OCI-LY3 (cell line): ENCODE measurements at regions not wholly inside any gene's neighbourhood (a gene's known extent, or its start where the extent isn't known, plus 50 kb on each side); places are given as distances from the start of the nearest gene placed in this dataset.

Experiments
- H2AFZ ChIP-seq: fragments of 200-600, 300-600 bp; shearing (Covaris generic); 2 replicates; pipeline ENCODE4 v1.6.0; 2014; ENCODE audit warnings: antibody characterized with exemption, low read depth, low read length
- H3K27ac ChIP-seq: fragments of 200-600, 300-600 bp; sonication (generic); 2 replicates; pipeline ENCODE4 v1.5.1; 2014; ENCODE audit warnings: mild to moderate bottlenecking, low read length, moderate library complexity, mixed read lengths
- H3K27me3 ChIP-seq: fragments of 200-600, 300-600 bp; sonication (generic); 2 replicates; pipeline ENCODE4 v1.6.1; 2014; ENCODE audit warnings: low read depth, low read length, mixed read lengths
- H3K36me3 ChIP-seq: fragments of 200-600, 300-600 bp; sonication (generic); replicated peaks from 2 replicates; pipeline ENCODE3; 2014; ENCODE audit warnings: low read depth, low read length, mixed read lengths
- H3K4me1 ChIP-seq: fragments of 300-600, 200-600 bp; sonication (generic); 2 replicates; pipeline ENCODE4 v1.6.1; 2014; ENCODE audit warnings: low read length, mixed read lengths
- H3K4me2 ChIP-seq: fragments of 200-600, 300-600 bp; sonication (generic); 2 replicates; pipeline ENCODE4 v1.6.1; 2014; ENCODE audit warnings: low read length, mixed read lengths
- H3K4me3 ChIP-seq: fragments of 300-600, 200-600 bp; sonication (generic); 2 replicates; pipeline ENCODE4 v1.5.1; 2014; ENCODE audit warnings: antibody characterized with exemption, mild to moderate bottlenecking, low read length, moderate library complexity
- H3K79me2 ChIP-seq: fragments of 300-600, 200-600 bp; shearing (Covaris generic); 2 replicates; pipeline ENCODE4 v1.6.1; 2014; ENCODE audit warnings: mild to moderate bottlenecking, low read length, mixed read lengths
- H3K9ac ChIP-seq: fragments of 300-600, 200-600 bp; shearing (Covaris generic); 2 replicates; pipeline ENCODE4 v1.6.0; 2014; ENCODE audit warnings: mild to moderate bottlenecking, low read length, moderate library complexity
- H3K9me3 ChIP-seq: fragments of 200-600, 300-600 bp; shearing (Covaris generic); 2 replicates; pipeline ENCODE4 v1.6.1; 2014; ENCODE audit warnings: low read length, mixed read lengths; ENCODE audit not compliant: insufficient read depth
- H4K20me1 ChIP-seq: fragments of 200-600, 300-600 bp; sonication (generic); 2 replicates; pipeline ENCODE4 v1.6.1; 2016; ENCODE audit warnings: low read length, mixed read lengths; ENCODE audit not compliant: insufficient read depth
- CTCF ChIP-seq: fragments of 200-600, 300-600 bp; sonication (generic); IDR thresholded peaks from 2 replicates; pipeline ENCODE4 v1.5.1; 2014; ENCODE audit warnings: antibody characterized with exemption, low read length, low read depth
- EZH2phosphoT487 ChIP-seq: fragments of 200-600 bp; shearing (Covaris generic); IDR thresholded peaks from 2 replicates; pipeline ENCODE4 v1.6.1; 2018; ENCODE audit warnings: antibody characterized with exemption, mixed run types, low read depth

- Histone ChIP-seq H3K9ac (no peak overlapping the region), H3K4me3 (no peak overlapping the region), H3K4me1 (no peaks in the 10 kb centered on the region), H2AFZ (no peak overlapping the region), H3K27me3 (no peaks in the 10 kb centered on the region), H3K27ac (no peak overlapping the region), H3K9me3 (0 out of 2 replicates have a peak, but pooled peaks cover 9% of the 10 kb centered on the region), H3K36me3 (no peaks in the 10 kb centered on the region), H4K20me1 (no peaks in the 10 kb centered on the region), H3K4me2 (no peak overlapping the region), H3K79me2 (no peaks in the 10 kb centered on the region)
- TF ChIP-seq EZH2phosphoT487 (no peak), CTCF (no peak)
Observed at GRCh38 chr10:30773501-30773900, 143.9 kb upstream of the LYZL2 start.

GRCh38 chr10:30770816-30771215, 141.3 kb upstream of the LYZL2 start:
- H3K27ac ChIP-seq, result no peak overlapping the region
- no peaks in the 10 kb centered on the region for H3K4me1 ChIP-seq
- no peak overlapping the region for H3K9ac ChIP-seq
- no peaks in the 10 kb centered on the region for H3K79me2 ChIP-seq
- H2AFZ ChIP-seq, result no peak overlapping the region
- no peaks in the 10 kb centered on the region for H3K27me3 ChIP-seq
- no peak overlapping the region for H3K4me2 ChIP-seq
- H3K4me3 ChIP-seq, result no peak overlapping the region
- 0 out of 2 replicates have a peak, but pooled peaks cover 9% of the 10 kb centered on the region for H3K9me3 ChIP-seq
- H3K36me3 ChIP-seq, result no peaks in the 10 kb centered on the region
- TF ChIP-seq CTCF, result no peak
- TF ChIP-seq EZH2phosphoT487, result no peak
- H4K20me1 ChIP-seq, result no peaks in the 10 kb centered on the region

GRCh38 chr10:30770229-30770628, 140.7 kb upstream of the LYZL2 start:
- Histone ChIP-seq H4K20me1 (no peaks in the 10 kb centered on the region), H3K36me3 (no peaks in the 10 kb centered on the region), H3K4me3 (no peak overlapping the region), H3K27me3 (no peaks in the 10 kb centered on the region), H3K9me3 (0 out of 2 replicates have a peak, but pooled peaks cover 9% of the 10 kb centered on the region), H2AFZ (no peak overlapping the region), H3K79me2 (no peaks in the 10 kb centered on the region), H3K9ac (no peak overlapping the region), H3K4me2 (no peak overlapping the region), H3K4me1 (no peaks in the 10 kb centered on the region), H3K27ac (no peak overlapping the region)
- TF ChIP-seq EZH2phosphoT487 (no peak), CTCF (no peak)

- no peaks in the 10 kb centered on the region for H3K36me3 ChIP-seq
- no peaks in the 10 kb centered on the region for H3K27me3 ChIP-seq
- H3K4me1 ChIP-seq, result no peaks in the 10 kb centered on the region
- H3K4me3 ChIP-seq, result no peak overlapping the region
- 0 out of 2 replicates have a peak, but pooled peaks cover 9% of the 10 kb centered on the region for H3K9me3 ChIP-seq
- H2AFZ ChIP-seq, result no peak overlapping the region
- H3K4me2 ChIP-seq, result no peak overlapping the region
- no peak overlapping the region for H3K27ac ChIP-seq
- H4K20me1 ChIP-seq, result no peaks in the 10 kb centered on the region
- no peak for TF ChIP-seq EZH2phosphoT487
- no peak for TF ChIP-seq CTCF
- H3K79me2 ChIP-seq, result no peaks in the 10 kb centered on the region
- no peak overlapping the region for H3K9ac ChIP-seq
Observed at GRCh38 chr10:30769361-30769760, 139.8 kb upstream of the LYZL2 start.
